Endothelial cell of umbilical vein (primary cell): ENCODE measurements at regions not wholly inside any gene's neighbourhood (a gene's known extent, or its start where the extent isn't known, plus 50 kb on each side); places are given as distances from the start of the nearest gene placed in this dataset.

ENCODE experiments used
- BruUV-seq: library from RNA; stranded (reverse); fragments of 400-500 nt; replicated peaks from 2 replicates; lab custom pipeline; 2021; lab: Mats Ljungman, UMichigan
- CTCF ChIA-PET: fragments of 300-600, 350-600 bp; sonication (Branson Sonifier 250); formaldehyde crosslinking; loops from one replicate; lab custom pipeline; 2021; ENCODE audit warnings: antibody characterized with exemption, inconsistent platforms; lab: Charles Lee
- POLR2A ChIA-PET: fragments of 300-600, 350-600 bp; sonication (Branson Sonifier 250); formaldehyde crosslinking; loops from one replicate; lab custom pipeline; 2021; ENCODE audit warnings: antibody characterized with exemption, inconsistent platforms; lab: Charles Lee
- DNase-seq: peaks from one replicate; pipeline ENCODE4 v3.0.0-alpha.2; 2011; ENCODE audit warnings: low read depth, low spot score
- FAIRE-seq: peaks from 2 replicates; lab custom pipeline; 2011; peaks lifted over from hg19 to GRCh38; lab: Jason Lieb, UNC
- H2AFZ ChIP-seq: 2 replicates; pipeline ENCODE4 v1.6.0; 2012; ENCODE audit warnings: low read depth, low read length, control low read depth, inconsistent platforms
- H3K27ac ChIP-seq: 2 replicates; pipeline ENCODE4 v1.5.1; 2011; ENCODE audit warnings: low read depth, mild to moderate bottlenecking, control low read depth, low read length, moderate library complexity; ENCODE audit not compliant: insufficient read depth
- H3K27me3 ChIP-seq, 2 experiments: 2 replicates each; pipeline versions ENCODE4 v1.6.0 to v1.6.1; 2011; ENCODE audit warnings: low read length in 2 of 2, mixed read lengths in 1 of 2; ENCODE audit not compliant: control insufficient read depth in 2 of 2, insufficient read depth in 2 of 2
- H3K36me3 ChIP-seq, 2 experiments: 2 replicates in 1 of 2; 3 replicates in 1 of 2; pipeline ENCODE4 v1.5.1; 2011; ENCODE audit warnings: low read length in 2 of 2, mild to moderate bottlenecking in 1 of 2, moderate library complexity in 1 of 2; ENCODE audit not compliant: control insufficient read depth in 2 of 2, insufficient read depth in 2 of 2; ENCODE audit errors: extremely low read depth in 1 of 2
- H3K4me1 ChIP-seq: 3 replicates; pipeline ENCODE4 v1.5.1; 2011; ENCODE audit warnings: mild to moderate bottlenecking, low read length; ENCODE audit not compliant: control insufficient read depth, insufficient read depth; ENCODE audit errors: extremely low read depth
- H3K4me2 ChIP-seq: 2 replicates; pipeline ENCODE4 v1.6.1; 2011; ENCODE audit warnings: low read length, control low read depth, mixed read lengths; ENCODE audit not compliant: insufficient read depth
- H3K4me3 ChIP-seq, 3 experiments: fragments of 200-600 bp in 1 of 3; sonication (generic), shearing (Covaris generic) in 1 of 3; replicated peaks in 1 of 3; 2 replicates each; pipeline ENCODE4 v1.5.1; 2011 to 2016; ENCODE audit warnings: control low read depth in 3 of 3, low read length in 3 of 3, mild to moderate bottlenecking in 2 of 3, inconsistent platforms in 1 of 3, low read depth in 1 of 3, moderate library complexity in 1 of 3; ENCODE audit not compliant: insufficient read depth in 1 of 3
- H3K79me2 ChIP-seq: 2 replicates; pipeline ENCODE4 v1.6.0; 2012; ENCODE audit warnings: low read length, inconsistent platforms; ENCODE audit not compliant: control insufficient read depth, insufficient read depth
- H3K9ac ChIP-seq: replicated peaks from 2 replicates; pipeline ENCODE3; 2011; ENCODE audit warnings: low read length, control low read depth; ENCODE audit not compliant: insufficient read depth; ENCODE audit errors: extremely low read depth
- H3K9me1 ChIP-seq: replicated peaks from 3 replicates; pipeline ENCODE4 v1.6.0; 2011; ENCODE audit warnings: mild to moderate bottlenecking, low read length; ENCODE audit not compliant: control insufficient read depth, insufficient read depth; ENCODE audit errors: extremely low read depth
- H3K9me3 ChIP-seq: replicated peaks from 2 replicates; pipeline ENCODE4 v1.5.1; 2012; ENCODE audit warnings: low read length, inconsistent platforms; ENCODE audit not compliant: control insufficient read depth, insufficient read depth
- H4K20me1 ChIP-seq: replicated peaks from 2 replicates; pipeline ENCODE3; 2011; ENCODE audit warnings: mild to moderate bottlenecking, low read length; ENCODE audit not compliant: control insufficient read depth, insufficient read depth; ENCODE audit errors: extremely low read depth
- EZH2 ChIP-seq: IDR thresholded peaks from 2 replicates; pipeline ENCODE4 v1.6.1; 2012; ENCODE audit warnings: borderline replicate concordance, low read depth, mild to moderate bottlenecking, moderate library complexity, low read length, inconsistent platforms; ENCODE audit not compliant: severe bottlenecking
- FOS ChIP-seq: IDR thresholded peaks from 2 replicates; pipeline ENCODE4 v1.6.1; 2011; ENCODE audit warnings: mild to moderate bottlenecking, low read length, moderate library complexity, borderline replicate concordance; ENCODE audit not compliant: insufficient read depth
- GATA2 ChIP-seq: IDR thresholded peaks from 2 replicates; pipeline ENCODE4 v1.7.0; 2011; ENCODE audit warnings: low read depth, mild to moderate bottlenecking, moderate library complexity, mixed read lengths, low read length; ENCODE audit not compliant: insufficient read length, insufficient read depth
- JUN ChIP-seq: IDR thresholded peaks from 2 replicates; pipeline ENCODE4 v1.6.1; 2011; ENCODE audit warnings: borderline replicate concordance, low read depth; ENCODE audit not compliant: insufficient read length, insufficient read depth
- MYC ChIP-seq: IDR thresholded peaks from one replicate; pipeline ENCODE4 v1.6.1; 2011; ENCODE audit warnings: mild to moderate bottlenecking, low read depth, low read length
- POLR2A ChIP-seq: IDR thresholded peaks from 2 replicates; pipeline ENCODE4 v1.6.1; 2012; ENCODE audit warnings: low read depth, mild to moderate bottlenecking, control low read depth, low read length
- POLR2AphosphoS5 ChIP-seq: IDR thresholded peaks from 2 replicates; pipeline ENCODE4 v1.6.1; 2012; ENCODE audit warnings: low read depth, mild to moderate bottlenecking, control low read depth, low read length, moderate library complexity; ENCODE audit not compliant: insufficient read depth
- dilution Hi-C: fragments of 300-500 bp; cut with MboI; formaldehyde crosslinking; loops from one replicate; pipeline ENCODE4 v1.15.0; 2019; ENCODE audit warnings: low sequenced_read_pairs; ENCODE audit not compliant: extremely low pct_ligation_motif_present
- intact Hi-C: fragments of 100-400 bp; cut with micrococcal nuclease; formaldehyde crosslinking; loops from one replicate; pipeline ENCODE4 v1.10.0; 2022
- TF ChIP-seq, protein P1 (sequence below), 2 donors: IDR thresholded peaks; 1 replicate in 1 of 2; 2 replicates in 1 of 2; pipeline ENCODE4 v1.5.1; 2011; ENCODE audit warnings: low read length in 2 of 2, mild to moderate bottlenecking in 2 of 2, moderate library complexity in 2 of 2, control low read depth in 1 of 2, inconsistent platforms in 1 of 2, low read depth in 1 of 2; ENCODE audit not compliant: insufficient read depth in 1 of 2; ENCODE audit errors: extremely low read depth in 1 of 2
- TF ChIP-seq, protein P2 (sequence below): IDR thresholded peaks from 2 replicates; pipeline ENCODE4 v1.6.1; 2011; ENCODE audit not compliant: insufficient read depth, insufficient read length

- Histone ChIP-seq H2AFZ (no peak overlapping the region), H4K20me1 (no peaks in the 10 kb centered on the region), H3K4me3 (no peak overlapping the region), H3K79me2 (no peaks in the 10 kb centered on the region), H3K9me1 (no peaks in the 10 kb centered on the region), H3K9me3 (no peaks in the 10 kb centered on the region), H3K4me1 (no peaks in the 10 kb centered on the region), H3K27ac (no peak overlapping the region), H3K9ac (no peak overlapping the region), H3K36me3 (no peaks in the 10 kb centered on the region), H3K27me3 (peaks cover 10 to 12% of the 10 kb centered on the region in 2 experiments), H3K4me2 (no peak overlapping the region)
- ChIA-PET CTCF (interaction anchor here (1.9 kb wide), 1 partner anchor 9 kb away, joined by 5 read pairs; no protein-coding TSS in a partner anchor), POLR2A (no interaction called here)
- peak; percentile 45 for TF ChIP-seq FOS
- TF ChIP-seq, protein P1, sequence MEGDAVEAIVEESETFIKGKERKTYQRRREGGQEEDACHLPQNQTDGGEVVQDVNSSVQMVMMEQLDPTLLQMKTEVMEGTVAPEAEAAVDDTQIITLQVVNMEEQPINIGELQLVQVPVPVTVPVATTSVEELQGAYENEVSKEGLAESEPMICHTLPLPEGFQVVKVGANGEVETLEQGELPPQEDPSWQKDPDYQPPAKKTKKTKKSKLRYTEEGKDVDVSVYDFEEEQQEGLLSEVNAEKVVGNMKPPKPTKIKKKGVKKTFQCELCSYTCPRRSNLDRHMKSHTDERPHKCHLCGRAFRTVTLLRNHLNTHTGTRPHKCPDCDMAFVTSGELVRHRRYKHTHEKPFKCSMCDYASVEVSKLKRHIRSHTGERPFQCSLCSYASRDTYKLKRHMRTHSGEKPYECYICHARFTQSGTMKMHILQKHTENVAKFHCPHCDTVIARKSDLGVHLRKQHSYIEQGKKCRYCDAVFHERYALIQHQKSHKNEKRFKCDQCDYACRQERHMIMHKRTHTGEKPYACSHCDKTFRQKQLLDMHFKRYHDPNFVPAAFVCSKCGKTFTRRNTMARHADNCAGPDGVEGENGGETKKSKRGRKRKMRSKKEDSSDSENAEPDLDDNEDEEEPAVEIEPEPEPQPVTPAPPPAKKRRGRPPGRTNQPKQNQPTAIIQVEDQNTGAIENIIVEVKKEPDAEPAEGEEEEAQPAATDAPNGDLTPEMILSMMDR (IDR thresholded peaks at IDR 0.05; ENCODE audit: extremely low read depth in 1 of 2, insufficient read depth in 1 of 2, low read depth in 1 of 2, low read length in 2 of 2): no peak
- dilution Hi-C loops (no loop called here), intact Hi-C loops (no loop called here)
- no peak for FAIRE-seq
- no peak for DNase-seq
- no TSS peak for BruUV-seq
These were observed 142.1 kb upstream of the SULF2 start for GRCh38 chr20:47927385-47927851.

DNA sequence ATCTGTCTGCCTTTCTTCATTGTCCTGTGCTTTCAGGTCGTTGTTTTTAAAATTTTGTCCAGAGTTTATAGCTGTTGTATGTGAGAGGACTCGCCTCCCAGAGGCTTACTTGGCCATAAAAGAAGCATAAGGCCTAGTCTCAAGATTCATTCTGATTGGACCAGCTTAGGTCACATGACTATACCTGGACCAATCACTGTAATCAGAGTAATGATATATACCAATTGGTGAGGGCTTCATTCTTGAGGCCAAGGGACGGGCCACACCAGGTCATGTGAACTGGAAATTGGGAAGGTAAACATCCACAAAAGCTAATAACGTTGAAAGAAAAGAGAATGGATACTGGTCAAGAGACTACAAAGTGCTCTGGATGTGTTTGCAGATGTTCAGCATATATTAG, 141.4 kb upstream of the SULF2 start:
- CTCF ChIA-PET: interaction anchor here (1.9 kb wide), 1 partner anchor 10 kb away, joined by 5 read pairs; no protein-coding TSS in a partner anchor
- FAIRE-seq: no peak
- Histone ChIP-seq H3K79me2 (no peaks in the 10 kb centered on the region), H3K36me3 (no peaks in the 10 kb centered on the region), H3K9me3 (no peaks in the 10 kb centered on the region), H2AFZ (no peak overlapping the region), H3K27ac (no peak overlapping the region), H3K4me1 (no peaks in the 10 kb centered on the region), H3K9ac (no peak overlapping the region), H4K20me1 (no peaks in the 10 kb centered on the region), H3K9me1 (no peaks in the 10 kb centered on the region), H3K4me2 (no peak overlapping the region), H3K27me3 (peaks cover 10 to 15% of the 10 kb centered on the region in 2 experiments), H3K4me3 (no peak overlapping the region)
- no TSS peak for BruUV-seq
- POLR2A ChIA-PET: no interaction called here
- dilution Hi-C loops (no loop called here), intact Hi-C loops (no loop called here)
- TF ChIP-seq MYC: no peak
- no peak for TF ChIP-seq GATA2
- no peak for TF ChIP-seq EZH2
- no peak for TF ChIP-seq POLR2AphosphoS5
- TF ChIP-seq, protein P2, sequence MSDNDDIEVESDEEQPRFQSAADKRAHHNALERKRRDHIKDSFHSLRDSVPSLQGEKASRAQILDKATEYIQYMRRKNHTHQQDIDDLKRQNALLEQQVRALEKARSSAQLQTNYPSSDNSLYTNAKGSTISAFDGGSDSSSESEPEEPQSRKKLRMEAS: no peak
- TF ChIP-seq, protein P1 (IDR thresholded peaks at IDR 0.05; ENCODE audit: extremely low read depth in 1 of 2, insufficient read depth in 1 of 2, low read depth in 1 of 2, low read length in 2 of 2): no peak
- no peak for TF ChIP-seq POLR2A
- no peak for TF ChIP-seq FOS
- TF ChIP-seq JUN: no peak
- DNase-seq: no peak
